MM.1S (cell line): ENCODE measurements at regions not wholly inside any gene's neighbourhood (a gene's known extent, or its start where the extent isn't known, plus 50 kb on each side); places are given as distances from the start of the nearest gene placed in this dataset.

Source experiments
- CTCF ChIP-seq: fragments of 300-600 bp; sonication (generic); IDR thresholded peaks from 2 replicates; pipeline ENCODE4 v1.5.1; 2016; ENCODE audit warnings: antibody characterized with exemption, low read length, mixed read lengths
- EZH2 ChIP-seq: fragments of 300-600 bp; sonication (generic); optimal IDR thresholded peaks from 2 replicates; pipeline ENCODE3; 2017; ENCODE audit warnings: low read depth, mild to moderate bottlenecking, antibody characterized with exemption, low read length, mixed read lengths
- EZH2phosphoT487 ChIP-seq: fragments of 300-600 bp; sonication (generic); IDR thresholded peaks from 2 replicates; pipeline ENCODE4 v1.6.1; 2018; ENCODE audit warnings: antibody characterized with exemption, low read length

GRCh38 chr6:44508646-44509045 lies 121.1 kb downstream of the CDC5L start:
- TF ChIP-seq CTCF (no peak), EZH2phosphoT487 (no peak), EZH2 (no peak)
